K562 (cell line): ENCODE measurements at regions not wholly inside any gene's neighbourhood (a gene's known extent, or its start where the extent isn't known, plus 50 kb on each side); places are given as distances from the start of the nearest gene placed in this dataset.

ENCODE experiments used
- ATAC-seq: fragments of 200-7000 bp; cut with Tn5 transposase; 3 replicates; pipeline ENCODE4 v1.9.1; 2020; ENCODE audit warnings: moderate library complexity
- BruUV-seq: library from RNA; stranded (reverse); fragments of 400-500 nt; replicated peaks from 2 replicates; lab custom pipeline; 2021; lab: Mats Ljungman, UMichigan
- CTCF ChIA-PET: fragments of 300-600 bp; formaldehyde crosslinking; extraction: SDS; loops from one replicate; lab custom pipeline; 2021; ENCODE audit warnings: low intra/inter-chr PET ratio; lab: Yijun Ruan, JAX
- POLR2A ChIA-PET: fragments of 300-600, 350-650 bp; sonication (Branson Sonifier 250); formaldehyde crosslinking; extraction: SDS; loops from one replicate; lab custom pipeline; 2021; ENCODE audit warnings: antibody characterized with exemption, inconsistent platforms; lab: Yijun Ruan, JAX
- DNase-seq, 4 experiments: peaks; one replicate each; pipeline versions ENCODE4 v3.0.0 to v3.0.0-alpha.2; 2011 to 2018; ENCODE audit warnings: low spot score in 3 of 4, mixed read lengths in 3 of 4; ENCODE audit errors: extremely low read depth in 1 of 4
- FAIRE-seq: peaks from 2 replicates; lab custom pipeline; 2011; peaks lifted over from hg19 to GRCh38; lab: Jason Lieb, UNC
- H2AFZ ChIP-seq: 2 replicates; pipeline ENCODE4 v1.6.0; 2011; ENCODE audit warnings: low read depth, low read length, control low read depth, inconsistent platforms
- H3K27ac ChIP-seq: fragments of 200-600 bp; 3 replicates; pipeline ENCODE4 v1.8.0; 2011; ENCODE audit warnings: low read depth, mild to moderate bottlenecking, control low read depth, inconsistent platforms, low read length, moderate library complexity, mixed read lengths; ENCODE audit errors: extremely low read depth
- H3K27me3 ChIP-seq, 2 experiments: fragments of 300-600 bp in 1 of 2; 2 replicates in 1 of 2; 3 replicates in 1 of 2; pipeline versions ENCODE4 v1.6.0 to v1.8.0; 2011; ENCODE audit warnings: inconsistent platforms in 2 of 2, low read length in 2 of 2, mild to moderate bottlenecking in 1 of 2, mixed read lengths in 1 of 2, moderate library complexity in 1 of 2; ENCODE audit not compliant: control insufficient read depth in 2 of 2, insufficient read depth in 2 of 2
- H3K36me3 ChIP-seq: fragments of 300-600 bp; 3 replicates; pipeline ENCODE4 v1.8.0; 2011; ENCODE audit warnings: mild to moderate bottlenecking, low read length, inconsistent platforms; ENCODE audit not compliant: control insufficient read depth, insufficient read depth
- H3K4me1 ChIP-seq, 2 experiments: fragments of 200-600 bp in 1 of 2; replicated peaks in 1 of 2; 2 replicates in 1 of 2; 3 replicates in 1 of 2; pipeline versions ENCODE4 v1.5.1 to v1.8.0; 2011; ENCODE audit warnings: inconsistent platforms in 2 of 2, low read length in 2 of 2, mild to moderate bottlenecking in 1 of 2, mixed read lengths in 1 of 2, moderate library complexity in 1 of 2; ENCODE audit not compliant: control insufficient read depth in 2 of 2, insufficient read depth in 2 of 2
- H3K4me2 ChIP-seq: 2 replicates; pipeline ENCODE4 v1.6.1; 2011; ENCODE audit warnings: low read length, control low read depth, inconsistent platforms, mixed read lengths; ENCODE audit not compliant: insufficient read depth
- H3K4me3 ChIP-seq: fragments of 200-600 bp; sonication (generic), shearing (Covaris generic); 2 replicates; pipeline ENCODE4 v1.5.1; 2016; ENCODE audit warnings: control low read depth, inconsistent platforms
- H3K79me2 ChIP-seq: fragments of 200-600 bp; 3 replicates; pipeline ENCODE4 v1.8.0; 2011; ENCODE audit warnings: low read length, inconsistent platforms; ENCODE audit not compliant: control insufficient read depth, insufficient read depth
- H3K9ac ChIP-seq, 2 experiments: 2 replicates each; pipeline versions ENCODE4 v1.6.0 to v1.6.1; 2011; ENCODE audit warnings: low read depth in 2 of 2, low read length in 2 of 2, control low read depth in 1 of 2, inconsistent platforms in 1 of 2, mild to moderate bottlenecking in 1 of 2, mixed read lengths in 1 of 2; ENCODE audit not compliant: insufficient read depth in 1 of 2
- H3K9me1 ChIP-seq: one replicate; pipeline ENCODE4 v1.6.0; 2011; ENCODE audit warnings: inconsistent platforms, mild to moderate bottlenecking, low read length, moderate library complexity; ENCODE audit not compliant: control insufficient read depth, insufficient read depth
- H3K9me3 ChIP-seq: replicated peaks from 2 replicates; pipeline ENCODE4 v1.5.1; 2011; ENCODE audit warnings: low read depth, low read length, inconsistent platforms; ENCODE audit not compliant: control insufficient read depth, insufficient read depth
- H4K20me1 ChIP-seq: replicated peaks from 2 replicates; pipeline ENCODE4 v1.6.1; 2011; ENCODE audit warnings: low read length, inconsistent platforms, mixed read lengths; ENCODE audit not compliant: control insufficient read depth, insufficient read depth
- KLF13 ChIP-seq: fragments of 450-650 bp; IDR thresholded peaks from 2 replicates; pipeline ENCODE4 v1.6.1; 2016; ENCODE audit warnings: missing genetic modification characterization, low read depth, mild to moderate bottlenecking, missing compliant biosample characterization, moderate library complexity, borderline replicate concordance
- MEF2D ChIP-seq: conservative IDR thresholded peaks from 2 replicates; pipeline ENCODE4 v1.6.1; 2016; ENCODE audit warnings: low read depth, missing genetic modification characterization, missing compliant biosample characterization
- POLR2H ChIP-seq: IDR thresholded peaks from 2 replicates; pipeline ENCODE4 v1.6.1; 2016; ENCODE audit warnings: missing genetic modification characterization, low read depth, mild to moderate bottlenecking, control low read depth, missing compliant biosample characterization, moderate library complexity
- PTTG1 ChIP-seq: fragments of 450-650 bp; IDR thresholded peaks from 2 replicates; pipeline ENCODE4 v1.6.1; 2016; ENCODE audit warnings: low read depth, mild to moderate bottlenecking, missing genetic modification characterization, missing compliant biosample characterization
- WGBS: fragments of 100-300 bp; shearing (Covaris generic); methylation state at CpG from one replicate; pipeline ENCODE4 v1.1.6; 2016; ENCODE audit warnings: low coverage, mixed read lengths; ENCODE audit not compliant: insufficient coverage; ENCODE audit errors: missing lambda C conversion rate; 5-methylcytosine and 5-hydroxymethylcytosine counted together
- in situ Hi-C: fragments of 300-500 bp; cut with MboI; formaldehyde crosslinking; loops from 4 replicates; pipeline ENCODE4 v1.15.0; 2018; ENCODE audit warnings: inconsistent platforms, mixed read lengths
- intact Hi-C: fragments of 100-400 bp; cut with micrococcal nuclease; formaldehyde crosslinking; loops from 2 replicates; pipeline ENCODE4 v1.14.2; 2022
- TF ChIP-seq, protein P1 (sequence below): sonication (generic); IDR thresholded peaks from 2 replicates; pipeline ENCODE4 v1.6.1; 2016

DNA sequence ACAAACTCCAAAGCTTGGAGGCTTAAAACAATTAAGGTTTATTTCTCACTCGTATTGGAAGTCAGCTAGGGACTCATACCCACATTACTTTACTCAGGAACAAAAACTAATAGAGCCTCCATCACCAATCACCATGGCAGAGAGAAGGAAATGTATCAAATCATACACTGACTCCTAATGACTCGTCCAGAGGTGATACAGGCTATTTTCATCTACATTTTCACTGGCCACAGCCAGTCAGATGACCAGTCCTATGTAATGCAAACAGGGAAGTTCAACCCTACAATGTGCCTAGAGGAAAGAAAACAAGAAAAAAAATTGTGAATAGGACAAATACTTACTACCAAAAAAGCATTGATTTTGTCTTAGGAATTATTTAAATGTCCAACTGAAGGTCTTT lies 110.3 kb downstream of the SEC16B start:
- Histone ChIP-seq H3K9me1 (no peaks in the 10 kb centered on the region), H3K79me2 (no peaks in the 10 kb centered on the region), H3K36me3 (no peaks in the 10 kb centered on the region), H4K20me1 (no peaks in the 10 kb centered on the region), H3K9me3 (no peaks in the 10 kb centered on the region; the same call in 1 of the 2 replicates), H3K4me2 (no peak overlapping the region), H3K27ac (no peak overlapping the region), H2AFZ (no peak overlapping the region), H3K4me3 (no peak overlapping the region), H3K4me1 (no peaks in the 10 kb centered on the region), H3K27me3 (no peaks in the 10 kb centered on the region), H3K9ac (no peak overlapping the region)
- DNase-seq = no peak
- ATAC-seq = no peak
- intact Hi-C loops (no loop called here), in situ Hi-C loops (no loop called here)
- BruUV-seq = no TSS peak
- TF ChIP-seq MEF2D (tag) (no peak), PTTG1 (tag) (no peak), KLF13 (tag) (no peak), POLR2H (tag) (no peak)
- TF ChIP-seq, protein P1, sequence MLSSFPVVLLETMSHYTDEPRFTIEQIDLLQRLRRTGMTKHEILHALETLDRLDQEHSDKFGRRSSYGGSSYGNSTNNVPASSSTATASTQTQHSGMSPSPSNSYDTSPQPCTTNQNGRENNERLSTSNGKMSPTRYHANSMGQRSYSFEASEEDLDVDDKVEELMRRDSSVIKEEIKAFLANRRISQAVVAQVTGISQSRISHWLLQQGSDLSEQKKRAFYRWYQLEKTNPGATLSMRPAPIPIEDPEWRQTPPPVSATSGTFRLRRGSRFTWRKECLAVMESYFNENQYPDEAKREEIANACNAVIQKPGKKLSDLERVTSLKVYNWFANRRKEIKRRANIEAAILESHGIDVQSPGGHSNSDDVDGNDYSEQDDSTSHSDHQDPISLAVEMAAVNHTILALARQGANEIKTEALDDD = no peak
- FAIRE-seq = no peak
- 0% methylated on average over 2 of the region's 2 CpGs for WGBS
- ChIA-PET POLR2A (no interaction called here), CTCF (no interaction called here)
